Stimulated activated CD8-positive, alpha-beta memory T cell treated with anti-CD3 and anti-CD28 coated beads, Interleukin-12 subunit alpha, Interleukin-12 subunit beta, amount 100 ng/mL, for 4 hours (primary cell): ENCODE measurements at regions not wholly inside any gene's neighbourhood (a gene's known extent, or its start where the extent isn't known, plus 50 kb on each side); places are given as distances from the start of the nearest gene placed in this dataset.

Experiments used
- DNase-seq: peaks from one replicate; pipeline ENCODE4 v3.0.0-alpha.2; 2020; ENCODE audit warnings: low read depth

DNA sequence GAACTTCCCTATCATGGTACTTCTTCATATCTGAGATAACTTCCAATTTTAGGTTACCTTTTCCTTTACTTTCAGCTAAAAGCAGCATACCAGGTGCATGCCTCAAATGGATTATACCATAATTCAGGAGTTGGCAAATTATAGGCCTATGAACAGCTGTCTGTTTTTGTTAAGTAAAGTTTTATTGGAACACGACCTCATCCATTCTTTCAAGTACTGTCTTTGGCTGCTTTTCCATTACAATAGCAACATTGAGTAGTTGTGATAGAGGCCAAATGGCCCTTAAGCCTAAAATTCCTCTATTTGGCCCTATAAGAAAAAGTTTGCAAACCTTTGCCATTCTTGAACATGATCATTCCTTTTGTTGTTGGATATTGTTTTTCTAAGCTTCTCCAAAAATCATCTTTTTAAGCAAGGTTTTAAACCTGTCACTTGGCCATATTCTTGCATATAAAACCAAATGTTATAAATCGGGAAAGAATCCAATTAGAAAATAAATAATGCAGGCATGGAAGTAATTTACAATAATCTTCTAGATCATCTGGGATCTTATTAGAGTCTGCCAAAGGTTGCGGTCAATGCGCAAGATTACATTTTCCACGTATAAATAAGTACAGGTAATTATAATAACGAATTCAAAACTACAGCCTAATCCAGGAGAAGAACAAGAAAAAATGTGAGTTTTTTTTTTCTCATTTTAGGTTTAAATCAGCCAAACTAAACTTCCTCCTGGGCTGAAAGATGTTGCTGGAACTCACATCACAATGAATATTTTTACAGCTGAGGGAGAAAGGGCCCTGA, 226.5 kb upstream of the ANKRD55 start:
- DNase-seq = no peak

GRCh38 chr5:56457887-56458812, 225.0 kb upstream of the ANKRD55 start:
- DNase-seq = no peak

- no peak for DNase-seq
Observed at GRCh38 chr5:56456002-56456401, 222.9 kb upstream of the ANKRD55 start.

DNA sequence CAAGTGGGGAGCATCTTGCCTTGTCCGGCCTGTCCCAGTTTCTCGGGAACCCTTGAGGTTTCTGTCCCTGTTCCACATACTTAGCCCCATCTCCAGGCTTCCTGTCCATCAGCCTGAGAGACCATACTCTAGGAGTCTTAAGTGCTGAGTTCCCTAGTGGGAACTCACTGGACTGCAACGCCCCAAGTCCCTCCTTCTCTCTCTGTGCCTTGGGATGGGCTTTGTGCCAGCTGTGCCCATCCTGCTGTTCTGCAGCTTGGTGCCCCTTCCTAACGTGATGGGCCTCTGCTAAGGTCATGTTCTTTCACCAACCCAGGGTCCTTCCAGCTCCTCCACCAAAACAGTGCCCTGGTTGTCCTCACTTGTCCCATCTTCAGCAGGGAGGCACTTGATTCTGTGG, 222.3 kb upstream of the ANKRD55 start:
- DNase-seq = no peak

GRCh38 chr5:56454219-56454862, 221.2 kb upstream of the ANKRD55 start:
- no peak for DNase-seq

DNA sequence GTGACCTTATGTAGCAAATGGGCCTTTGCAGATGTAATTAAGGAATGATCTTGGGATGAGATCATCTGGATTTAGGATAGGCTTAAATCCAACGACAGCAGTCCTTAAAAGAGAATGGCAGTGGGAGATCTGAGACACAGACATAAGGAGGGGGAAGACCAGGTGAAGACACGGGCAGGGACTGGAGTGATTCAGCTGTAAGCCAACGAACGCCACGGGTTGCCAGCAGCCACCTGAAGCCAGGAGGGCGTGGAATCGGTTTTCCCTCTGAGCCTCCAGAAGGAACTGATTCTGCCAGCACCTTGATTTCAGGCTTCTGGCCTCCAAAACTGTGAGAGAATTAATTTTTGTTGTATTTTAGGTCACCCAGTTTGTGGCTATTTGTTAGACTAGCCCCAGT, 218.6 kb upstream of the ANKRD55 start:
- no peak for DNase-seq

DNA sequence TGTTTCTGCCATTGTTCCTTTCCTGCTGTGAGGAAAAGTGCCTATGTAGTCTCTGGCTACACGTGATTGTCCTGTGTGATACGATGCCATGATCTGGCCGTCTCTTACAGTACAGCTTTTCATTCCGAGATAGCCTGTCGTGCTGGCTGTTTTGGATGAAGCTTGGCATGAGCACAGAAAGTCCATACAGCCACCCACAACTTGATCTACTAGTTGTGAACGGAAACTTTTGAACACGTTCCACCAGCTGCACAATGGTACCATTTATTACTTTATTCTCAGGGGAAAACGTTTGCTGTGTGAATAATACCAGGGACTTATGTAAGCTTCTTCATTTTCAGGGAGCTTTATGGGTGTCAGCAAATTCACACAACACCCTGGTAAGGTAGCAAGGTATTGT, 217.6 kb upstream of the ANKRD55 start:
- DNase-seq = no peak

DNA sequence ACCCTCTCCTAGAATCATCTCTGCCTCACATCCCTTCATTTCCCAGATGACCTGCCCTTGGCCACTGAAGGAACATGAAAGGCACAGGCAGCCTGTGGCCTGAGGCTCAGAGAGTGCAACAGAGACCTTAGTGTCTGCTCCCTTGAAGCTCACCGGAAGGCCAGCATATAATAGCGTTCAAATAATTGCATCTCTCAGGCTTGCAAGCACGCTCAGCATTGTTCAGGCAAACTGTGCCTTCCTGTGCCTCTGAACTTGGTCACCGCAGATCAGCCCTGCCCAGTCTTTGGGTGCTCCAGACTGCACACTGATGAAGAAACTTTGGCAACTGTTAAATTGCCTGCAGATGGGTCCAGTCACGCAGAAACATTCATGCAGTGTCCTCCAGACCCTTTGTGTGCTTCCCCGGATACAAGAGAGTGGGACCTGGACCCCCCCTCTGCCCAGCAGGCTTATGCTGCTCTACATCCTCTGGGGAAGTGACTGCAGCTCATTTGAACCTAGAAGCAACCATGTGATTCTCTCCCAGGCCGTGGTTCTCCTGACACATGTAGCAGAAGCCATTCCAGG, 216.0 kb upstream of the ANKRD55 start:
- DNase-seq = no peak

DNA sequence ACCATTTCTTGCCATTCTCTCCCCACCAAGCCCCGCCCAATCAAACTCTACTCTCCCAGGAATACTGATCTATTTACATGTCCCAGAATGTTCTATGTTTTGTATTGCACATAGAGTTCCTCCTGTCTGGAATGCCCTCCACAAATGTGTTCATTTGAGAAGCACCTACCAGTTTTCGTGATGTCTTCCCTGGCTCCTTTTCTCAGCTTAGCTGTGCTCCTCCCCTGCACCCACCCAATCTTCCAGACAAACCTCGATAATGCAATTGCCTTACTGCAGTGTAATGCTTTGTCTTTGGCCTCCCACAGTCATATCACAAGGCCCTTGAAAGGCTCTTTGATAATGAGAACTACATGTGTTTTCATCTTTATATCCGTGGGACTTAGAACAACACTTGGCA, 214.5 kb upstream of the ANKRD55 start:
- DNase-seq = no peak

GRCh38 chr5:56447232-56447631, 214.1 kb upstream of the ANKRD55 start:
- no peak for DNase-seq

- no peak for DNase-seq
Observed at GRCh38 chr5:56446728-56447127, 213.6 kb upstream of the ANKRD55 start.

GRCh38 chr5:56443826-56444225, 210.7 kb upstream of the ANKRD55 start:
- no peak for DNase-seq

GRCh38 chr5:56440871-56441740, 208.0 kb upstream of the ANKRD55 start:
- DNase-seq = no peak

DNA sequence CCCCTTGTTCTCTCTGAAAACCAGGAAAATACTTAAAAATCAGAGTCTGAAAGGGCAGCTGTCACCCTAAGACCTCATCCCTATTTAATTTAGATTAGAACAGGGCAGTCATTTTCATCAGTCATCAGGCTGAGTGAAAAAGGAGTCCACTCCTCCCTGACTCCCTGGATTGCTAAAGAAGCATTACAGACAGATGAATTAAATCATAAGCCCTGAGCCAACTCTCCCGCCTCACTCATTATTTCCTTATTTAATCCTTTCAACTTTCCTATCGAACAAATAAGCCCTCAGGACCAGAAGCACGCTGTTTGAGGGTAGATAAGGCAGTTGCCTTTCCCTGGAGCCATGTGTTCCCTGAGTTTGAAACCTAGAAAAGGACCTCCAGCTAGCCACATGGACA, 201.9 kb upstream of the ANKRD55 start:
- DNase-seq = no peak

DNA sequence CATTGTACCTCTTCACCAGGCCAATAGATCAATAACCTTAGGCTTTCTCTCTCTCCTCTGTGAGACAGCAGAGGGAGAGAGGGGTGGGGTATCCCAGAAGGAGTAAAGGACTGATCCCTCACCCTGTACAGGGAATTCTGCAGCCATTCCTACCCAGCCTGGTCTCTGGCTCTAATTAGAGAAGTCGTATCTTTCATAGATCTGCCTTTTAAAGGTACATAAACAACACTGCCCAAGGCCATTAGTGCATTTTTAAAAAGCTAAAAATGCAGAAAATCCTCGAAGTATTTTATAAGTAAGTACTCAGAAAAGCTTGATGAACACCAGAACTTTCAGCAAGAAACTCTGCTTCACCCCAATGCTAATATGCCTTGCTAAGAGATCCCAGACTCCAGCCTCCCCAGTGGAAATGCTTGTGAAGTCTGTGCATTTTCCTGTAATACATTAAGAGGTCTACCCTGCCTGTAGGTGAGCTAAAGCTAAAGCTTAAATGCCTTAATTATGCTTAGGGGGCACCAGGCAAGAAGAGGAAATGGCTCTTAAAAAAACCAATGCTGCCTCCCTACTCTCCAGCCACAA, 200.0 kb upstream of the ANKRD55 start:
- DNase-seq = no peak

DNA sequence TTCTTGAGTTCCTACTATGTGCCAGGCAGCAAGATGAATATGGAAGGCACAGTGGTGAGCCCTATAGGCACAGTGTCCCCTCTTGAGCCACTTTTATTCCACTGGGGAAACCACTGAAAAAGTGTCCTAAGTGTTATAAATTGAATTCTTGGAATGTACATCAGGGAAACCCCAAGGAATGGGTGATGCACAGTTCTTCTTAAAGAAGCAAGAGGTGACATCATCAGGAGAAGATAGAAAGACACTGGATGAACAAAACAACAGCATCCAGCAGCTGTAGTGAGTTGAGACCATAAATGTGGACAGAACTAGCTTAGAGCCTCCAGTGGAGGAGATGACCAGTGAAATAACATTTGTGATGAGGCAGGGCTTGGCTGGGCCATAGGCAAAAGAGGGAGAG, 199.2 kb upstream of the ANKRD55 start:
- no peak for DNase-seq

DNA sequence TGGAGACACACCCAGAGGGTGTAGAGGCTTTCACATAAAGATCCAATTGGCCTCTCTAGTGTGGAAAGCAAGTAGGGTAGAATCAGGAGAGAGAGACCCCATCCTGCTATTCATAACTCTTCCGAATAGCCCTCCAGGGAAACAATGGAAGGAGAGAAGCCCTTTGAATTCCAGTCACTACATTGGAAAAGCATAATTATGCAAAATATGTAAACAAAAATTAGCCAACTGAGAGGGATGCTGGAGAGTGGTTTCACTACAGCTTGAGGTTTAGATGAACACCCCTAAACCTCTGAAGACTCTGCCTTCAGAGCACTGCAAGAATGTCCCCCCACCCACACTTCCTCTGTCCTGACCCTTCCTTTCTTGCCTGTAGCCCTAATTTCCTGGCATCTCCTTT, 197.3 kb upstream of the ANKRD55 start:
- DNase-seq = no peak

GRCh38 chr5:56429110-56429561, 196.0 kb upstream of the ANKRD55 start:
- no peak for DNase-seq

DNA sequence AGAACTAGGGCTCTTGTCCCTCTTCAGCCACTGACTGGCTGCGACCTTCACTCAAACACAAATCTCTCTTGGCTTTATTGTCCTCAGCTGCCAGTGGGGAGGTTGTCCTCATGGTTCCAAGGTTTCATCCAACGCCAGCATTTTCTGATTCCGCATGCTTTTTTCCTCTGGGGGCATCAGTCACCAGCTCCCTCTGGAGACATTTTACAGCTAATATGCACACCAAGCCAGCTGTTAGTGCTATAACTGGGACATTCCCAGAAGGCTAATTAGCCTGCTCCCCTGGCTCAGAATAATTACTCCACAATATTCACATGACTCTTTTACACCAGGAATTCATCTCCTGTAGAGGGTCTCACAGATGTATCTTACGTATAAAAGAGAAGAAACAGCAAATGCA, 193.6 kb upstream of the ANKRD55 start:
- DNase-seq = no peak

DNA sequence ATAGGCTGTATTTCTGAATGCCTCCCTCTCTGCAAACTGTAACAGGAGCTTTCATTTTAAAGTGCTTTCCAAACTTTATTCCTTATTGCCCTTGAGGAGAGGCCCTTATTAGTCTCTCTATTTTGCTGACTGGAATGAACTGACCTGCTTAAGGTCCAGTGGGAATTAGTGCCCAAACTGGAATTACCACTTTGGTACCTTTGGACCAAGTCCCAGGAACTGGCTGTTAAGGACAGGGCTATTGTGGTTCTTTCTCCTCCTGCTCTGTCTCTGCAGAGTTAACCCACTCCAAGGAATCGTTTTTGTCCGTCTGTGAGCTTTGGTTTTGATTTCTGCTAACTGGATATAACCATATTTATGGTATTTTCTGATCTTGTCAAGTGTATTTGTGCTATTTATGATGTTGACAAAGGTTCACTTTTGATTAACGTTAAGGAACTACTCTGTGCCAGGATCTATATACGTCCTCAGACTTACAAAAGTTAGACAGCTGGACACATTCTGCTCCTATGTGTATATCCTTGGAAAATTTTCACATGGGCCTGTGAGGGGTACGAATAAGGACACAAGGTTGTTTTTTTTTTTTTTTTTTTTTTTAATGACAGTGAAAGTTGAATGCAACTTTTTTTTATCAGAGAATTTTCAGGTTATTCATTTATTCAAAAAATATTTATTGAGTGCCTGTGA, 189.1 kb upstream of the ANKRD55 start:
- DNase-seq = no peak
